H9 (cell line): ENCODE measurements at regions not wholly inside any gene's neighbourhood (a gene's known extent, or its start where the extent isn't known, plus 50 kb on each side); places are given as distances from the start of the nearest gene placed in this dataset.

Experiments used
- DNase-seq: peaks from one replicate; pipeline ENCODE4 v3.0.0-alpha.2; 2017
- H2AFZ ChIP-seq: one replicate; pipeline ENCODE4 v1.6.1; 2013; ENCODE audit warnings: mild to moderate bottlenecking, low read length, control low read depth, moderate library complexity
- H2AK5ac ChIP-seq: 2 replicates; pipeline ENCODE4 v1.6.1; 2013; ENCODE audit warnings: low read length, control low read depth, mixed read lengths; ENCODE audit not compliant: insufficient read length
- H2BK120ac ChIP-seq: one replicate; pipeline ENCODE4 v1.6.1; 2013; ENCODE audit warnings: low read depth, mild to moderate bottlenecking, low read length, control low read depth, inconsistent platforms; ENCODE audit not compliant: poor library complexity, severe bottlenecking
- H2BK12ac ChIP-seq: 2 replicates; pipeline ENCODE4 v1.6.1; 2013; ENCODE audit warnings: low read length, control low read depth, mixed read lengths, low read depth; ENCODE audit not compliant: insufficient read length
- H2BK15ac ChIP-seq: 2 replicates; pipeline ENCODE4 v1.6.1; 2013; ENCODE audit warnings: low read depth, low read length, control low read depth
- H2BK20ac ChIP-seq: one replicate; pipeline ENCODE4 v1.6.1; 2013; ENCODE audit warnings: low read depth, mild to moderate bottlenecking, low read length, control low read depth, inconsistent platforms; ENCODE audit not compliant: poor library complexity, severe bottlenecking
- H2BK5ac ChIP-seq: 2 replicates; pipeline ENCODE4 v1.6.1; 2013; ENCODE audit warnings: low read length, control low read depth, mixed read lengths; ENCODE audit not compliant: insufficient read length
- H3K14ac ChIP-seq: 2 replicates; pipeline ENCODE4 v1.6.1; 2013; ENCODE audit warnings: low read length, control low read depth; ENCODE audit not compliant: insufficient read depth
- H3K18ac ChIP-seq: 2 replicates; pipeline ENCODE4 v1.6.1; 2013; ENCODE audit warnings: low read depth, mild to moderate bottlenecking, mixed read lengths, low read length, control low read depth; ENCODE audit not compliant: insufficient read length
- H3K23ac ChIP-seq: 2 replicates; pipeline ENCODE4 v1.6.1; 2013; ENCODE audit warnings: low read length, control low read depth, mixed read lengths, low read depth; ENCODE audit not compliant: insufficient read length
- H3K23me2 ChIP-seq: 2 replicates; pipeline ENCODE4 v1.6.1; 2013; ENCODE audit warnings: low read depth, mild to moderate bottlenecking, mixed read lengths, low read length, control low read depth; ENCODE audit not compliant: insufficient read length, poor library complexity, severe bottlenecking
- H3K27ac ChIP-seq: 2 replicates; pipeline ENCODE4 v1.5.1; 2013; ENCODE audit warnings: low read length, control low read depth, mixed read lengths, low read depth; ENCODE audit not compliant: insufficient read length
- H3K27me3 ChIP-seq: 2 replicates; pipeline ENCODE4 v1.6.1; 2013; ENCODE audit warnings: low read length, control low read depth, inconsistent platforms; ENCODE audit not compliant: insufficient read depth
- H3K4ac ChIP-seq: 2 replicates; pipeline ENCODE4 v1.6.1; 2013; ENCODE audit warnings: low read depth, mild to moderate bottlenecking, control low read depth, inconsistent platforms, low read length, moderate library complexity
- H3K4me1 ChIP-seq: 2 replicates; pipeline ENCODE4 v1.6.1; 2013; ENCODE audit warnings: low read length, control low read depth, inconsistent platforms; ENCODE audit not compliant: insufficient read depth
- H3K4me2 ChIP-seq: 2 replicates; pipeline ENCODE4 v1.6.1; 2013; ENCODE audit warnings: low read length, control low read depth, mixed read lengths; ENCODE audit not compliant: insufficient read length, insufficient read depth
- H3K56ac ChIP-seq: 2 replicates; pipeline ENCODE4 v1.6.1; 2013; ENCODE audit warnings: low read depth, mild to moderate bottlenecking, mixed read lengths, low read length, control low read depth; ENCODE audit not compliant: insufficient read length
- H3K79me1 ChIP-seq: 2 replicates; pipeline ENCODE4 v1.6.1; 2013; ENCODE audit warnings: low read depth, mild to moderate bottlenecking, moderate library complexity, low read length, control low read depth, inconsistent platforms; ENCODE audit not compliant: insufficient read depth, poor library complexity, severe bottlenecking
- H3K79me2 ChIP-seq: 2 replicates; pipeline ENCODE4 v1.6.1; 2013; ENCODE audit warnings: low read length, control low read depth, inconsistent platforms; ENCODE audit not compliant: insufficient read depth
- H3K9ac ChIP-seq: 2 replicates; pipeline ENCODE4 v1.6.1; 2013; ENCODE audit warnings: low read length, control low read depth, mixed read lengths; ENCODE audit not compliant: insufficient read length; ENCODE audit errors: extremely low read depth
- H3K9me3 ChIP-seq: one replicate; pipeline ENCODE4 v1.6.1; 2013; ENCODE audit warnings: low read depth, low read length, inconsistent platforms; ENCODE audit not compliant: control insufficient read depth
- H3T11ph ChIP-seq: one replicate; pipeline ENCODE4 v1.6.1; 2013; ENCODE audit warnings: mild to moderate bottlenecking, low read length, control low read depth, inconsistent platforms
- H4K20me1 ChIP-seq: one replicate; pipeline ENCODE4 v1.6.1; 2013; ENCODE audit not compliant: control insufficient read depth, insufficient read length, insufficient read depth
- H4K5ac ChIP-seq: 2 replicates; pipeline ENCODE4 v1.6.1; 2013; ENCODE audit warnings: low read depth, mild to moderate bottlenecking, mixed read lengths, low read length, control low read depth; ENCODE audit not compliant: insufficient read length
- H4K8ac ChIP-seq: replicated peaks from 2 replicates; pipeline ENCODE4 v1.6.1; 2013; ENCODE audit warnings: low read length, control low read depth, mixed read lengths, low read depth; ENCODE audit not compliant: insufficient read length
- H4K91ac ChIP-seq: 2 replicates; pipeline ENCODE4 v1.6.1; 2013; ENCODE audit warnings: low read depth, mild to moderate bottlenecking, moderate library complexity, mixed read lengths, low read length, control low read depth; ENCODE audit not compliant: insufficient read length
- H3K27ac Mint-ChIP-seq, 3 experiments: 2 replicates in 2 of 3; 3 replicates in 1 of 3; pipeline ENCODE4 v1.8.0; 2020 to 2021; ENCODE audit warnings: mixed read lengths in 3 of 3, mild to moderate bottlenecking in 1 of 3, moderate library complexity in 1 of 3
- H3K27me3 Mint-ChIP-seq: 2 replicates; pipeline ENCODE4 v1.8.0; 2021; ENCODE audit warnings: low read depth, mild to moderate bottlenecking, moderate library complexity, mixed read lengths
- H3K36me3 Mint-ChIP-seq, 3 experiments: 2 replicates in 2 of 3; 3 replicates in 1 of 3; pipeline ENCODE4 v1.8.0; 2020 to 2021; ENCODE audit warnings: low read depth in 3 of 3, mixed read lengths in 3 of 3; ENCODE audit not compliant: insufficient read depth in 1 of 3
- H3K4me1 Mint-ChIP-seq, 2 experiments: 2 replicates each; pipeline ENCODE4 v1.8.0; 2020; ENCODE audit warnings: mixed read lengths in 2 of 2
- H3K4me3 Mint-ChIP-seq, 2 experiments: 2 replicates in 1 of 2; 3 replicates in 1 of 2; pipeline ENCODE4 v1.8.0; 2020 to 2021; ENCODE audit warnings: mild to moderate bottlenecking in 2 of 2, mixed read lengths in 2 of 2, moderate library complexity in 1 of 2
- H3K9me3 Mint-ChIP-seq, 2 experiments: 2 replicates in 1 of 2; 3 replicates in 1 of 2; pipeline ENCODE4 v1.8.0; 2020; ENCODE audit warnings: mild to moderate bottlenecking in 2 of 2, mixed read lengths in 2 of 2, moderate library complexity in 1 of 2
- CTCF ChIP-seq: fragments of 200-600 bp; sonication (generic); conservative IDR thresholded peaks from 3 replicates; pipeline ENCODE4 v1.8.0; 2021; ENCODE audit warnings: antibody characterized with exemption, mild to moderate bottlenecking
- WGBS: extraction: QIAGEN DNeasy Blood & Tissue Kit; methylation state at CpG from one replicate; pipeline ENCODE4 v1.1.7; 2013; ENCODE audit warnings: missing lambda C conversion rate, low lambda C conversion rate, mixed read lengths; ENCODE audit not compliant: insufficient read length; ENCODE audit errors: extremely low coverage; 5-methylcytosine and 5-hydroxymethylcytosine counted together

- Histone ChIP-seq H2AK5ac (no peak overlapping the region), H4K20me1 (no peaks in the 10 kb centered on the region), H2AFZ (no peak overlapping the region), H2BK5ac (no peak overlapping the region), H3T11ph (no peak overlapping the region), H2BK20ac (no peak overlapping the region), H2BK120ac (no peak overlapping the region), H4K91ac (no peak overlapping the region), H3K4ac (no peak overlapping the region), H2BK12ac (no peak overlapping the region), H4K8ac (no peak overlapping the region), H3K4me2 (no peak overlapping the region), H3K27ac (no peak overlapping the region), H2BK15ac (no peak overlapping the region), H3K56ac (no peak overlapping the region), H3K79me2 (no peaks in the 10 kb centered on the region), H3K9me3 (no peaks in the 10 kb centered on the region), H3K4me1 (no peaks in the 10 kb centered on the region), H4K5ac (no peak overlapping the region), H3K14ac (no peak overlapping the region), H3K9ac (no peak overlapping the region), H3K18ac (no peak overlapping the region), H3K79me1 (no peaks in the 10 kb centered on the region), H3K23ac (no peak overlapping the region), H3K27me3 (no peaks in the 10 kb centered on the region), H3K23me2 (no peaks in the 10 kb centered on the region)
- H3K9me3 Mint-ChIP-seq, result no peaks in the 10 kb centered on the region; a peak in 1 of 5 replicates
- no peak for TF ChIP-seq CTCF
- no CpG with 5 or more reads among the region's 5 CpGs for WGBS
- H3K36me3 Mint-ChIP-seq, result no peaks in the 10 kb centered on the region
- no peaks in the 10 kb centered on the region for H3K27me3 Mint-ChIP-seq
- DNase-seq, result no peak
- H3K27ac Mint-ChIP-seq, result no peak overlapping the region
- no peaks in the 10 kb centered on the region for H3K4me1 Mint-ChIP-seq
- no peak overlapping the region for H3K4me3 Mint-ChIP-seq
Observed at GRCh38 chr12:88720785-88721650, 140.7 kb upstream of the KITLG start.
